HG02973 (cell line): ENCODE measurements at regions not wholly inside any gene's neighbourhood (a gene's known extent, or its start where the extent isn't known, plus 50 kb on each side); places are given as distances from the start of the nearest gene placed in this dataset.
"Not testable (repeated sequence)": the region's sequence is repeated elsewhere in the genome, so short reads cannot be mapped to it uniquely, and the experiment has no call there.

Experiments used
- ATAC-seq: cut with Tn5 transposase; IDR thresholded peaks from one replicate; pipeline ENCODE4 v1.9.1; 2021; ENCODE audit warnings: moderate library complexity; ENCODE audit not compliant: unreplicated experiment

GRCh38 chr5:82519558-82519957, 241.4 kb upstream of the RPS23 start:
- no peak for ATAC-seq

- no peak for ATAC-seq
Measured at GRCh38 chr5:82517544-82518075, 239.5 kb upstream of the RPS23 start.

GRCh38 chr5:82513738-82514137, 235.6 kb upstream of the RPS23 start:
- no peak for ATAC-seq

GRCh38 chr5:82512025-82512424, 233.9 kb upstream of the RPS23 start:
- peak; percentile 54 for ATAC-seq

GRCh38 chr5:82511134-82511533, 233.0 kb upstream of the RPS23 start:
- no peak for ATAC-seq

GRCh38 chr5:82509762-82510161, 231.6 kb upstream of the RPS23 start:
- no peak for ATAC-seq

GRCh38 chr5:82506390-82506789, 228.2 kb upstream of the RPS23 start:
- not testable (repeated sequence) for ATAC-seq

- no peak for ATAC-seq
Measured at GRCh38 chr5:82499725-82500244, 221.6 kb upstream of the RPS23 start.

- no peak for ATAC-seq
Measured at GRCh38 chr5:82497242-82497641, 219.1 kb upstream of the RPS23 start.

GRCh38 chr5:82494942-82495341, 216.8 kb upstream of the RPS23 start:
- no peak for ATAC-seq

- ATAC-seq: no peak
Measured at GRCh38 chr5:82493221-82493620, 215.1 kb upstream of the RPS23 start.

- no peak for ATAC-seq
Measured at GRCh38 chr5:82491397-82491796, 213.2 kb upstream of the RPS23 start.

GRCh38 chr5:82489683-82490082, 211.5 kb upstream of the RPS23 start:
- ATAC-seq: no peak

GRCh38 chr5:82487131-82487530, 209.0 kb upstream of the RPS23 start:
- ATAC-seq: no peak

- no peak for ATAC-seq
Measured at GRCh38 chr5:82480331-82480730, 202.2 kb upstream of the RPS23 start.

GRCh38 chr5:82476155-82476554, 198.0 kb upstream of the RPS23 start:
- no peak for ATAC-seq

GRCh38 chr5:82473262-82473661, 195.1 kb upstream of the RPS23 start:
- ATAC-seq: no peak

- ATAC-seq: no peak
Measured at GRCh38 chr5:82470185-82470994, 192.2 kb upstream of the RPS23 start.

GRCh38 chr5:82466986-82467561, 188.9 kb upstream of the RPS23 start:
- ATAC-seq: no peak

- no peak for ATAC-seq
Measured at GRCh38 chr5:82465235-82465634, 187.1 kb upstream of the RPS23 start.

- ATAC-seq: no peak
Measured at GRCh38 chr5:82459626-82460025, 181.5 kb upstream of the RPS23 start.

- ATAC-seq: not testable (repeated sequence)
Measured at GRCh38 chr5:82455317-82455716, 177.2 kb upstream of the RPS23 start.
